Putamen (tissue), 1 donor: ENCODE measurements at regions not wholly inside any gene's neighbourhood (a gene's known extent, or its start where the extent isn't known, plus 50 kb on each side); places are given as distances from the start of the nearest gene placed in this dataset.
"Not testable (repeated sequence)": the region's sequence is repeated elsewhere in the genome, so short reads cannot be mapped to it uniquely, and the experiment has no call there.

ENCODE experiments used
- DNase-seq: peaks from one replicate; pipeline ENCODE4 v3.0.0-alpha.2; 2016; ENCODE audit warnings: low spot score

GRCh38 chr7:79552463-79552862 lies 99.0 kb upstream of the MAGI2 start:
- no peak for DNase-seq

- DNase-seq: peak; percentile 7
These were observed 95.3 kb upstream of the MAGI2 start for GRCh38 chr7:79548727-79549126.

DNA sequence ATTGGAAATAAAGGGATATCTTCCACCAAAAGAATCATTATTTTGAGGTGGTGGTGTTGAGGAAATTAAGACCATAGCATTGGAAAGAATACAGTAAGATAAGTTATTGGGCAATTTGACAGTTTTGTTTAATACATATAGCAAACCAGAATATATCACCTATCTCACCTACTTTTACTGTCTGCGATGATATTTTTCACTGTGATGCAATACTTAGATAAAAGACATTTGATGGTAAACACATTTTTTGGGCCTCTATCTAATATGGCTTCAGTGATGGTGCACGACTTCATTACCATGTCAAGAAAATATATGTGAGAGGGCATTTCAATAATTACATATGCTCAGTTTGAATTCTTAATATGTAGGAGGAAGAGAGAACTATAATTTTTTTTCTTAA lies 93.7 kb upstream of the MAGI2 start:
- DNase-seq: no peak

DNA sequence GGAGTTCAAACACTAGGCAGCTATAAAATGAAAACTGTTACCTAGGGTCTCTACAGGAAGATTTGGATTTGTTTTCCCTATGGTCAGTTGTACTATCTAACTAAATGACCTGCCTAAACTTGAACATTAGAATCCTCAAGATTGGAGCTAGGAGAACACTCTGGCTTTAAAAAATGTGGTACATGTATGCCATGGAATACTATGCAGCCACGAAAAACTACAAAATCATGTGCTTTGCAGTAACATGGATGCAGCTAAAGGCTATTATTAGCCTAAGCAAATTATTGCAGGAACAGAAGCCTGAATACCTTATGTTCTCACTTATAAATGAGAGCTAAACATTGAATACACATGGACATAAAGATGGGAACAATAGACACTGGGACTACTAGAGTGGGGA lies 87.1 kb upstream of the MAGI2 start:
- DNase-seq: no peak

GRCh38 chr7:79534128-79534527 lies 80.7 kb upstream of the MAGI2 start:
- DNase-seq: no peak

GRCh38 chr7:79531905-79532664 lies 78.6 kb upstream of the MAGI2 start:
- no peak for DNase-seq

- no peak for DNase-seq
These were observed 77.6 kb upstream of the MAGI2 start for GRCh38 chr7:79531116-79531515.

DNA sequence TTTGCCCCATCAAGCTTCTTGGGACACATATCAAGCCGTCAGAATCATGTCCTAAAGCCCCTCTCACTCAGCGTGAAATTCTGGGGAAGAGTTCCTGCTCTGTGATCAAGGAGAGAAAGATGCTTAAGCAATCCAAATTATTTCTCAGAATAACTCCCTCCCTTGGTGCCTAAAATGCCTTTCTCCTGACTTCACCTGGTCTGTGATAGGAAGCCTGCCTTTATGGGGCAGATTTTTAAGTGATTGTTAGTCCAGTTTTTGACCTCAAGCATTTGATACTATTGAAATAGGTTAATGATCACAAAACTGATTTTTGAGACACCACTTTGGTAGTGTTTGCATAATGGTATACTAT lies 76.4 kb upstream of the MAGI2 start:
- DNase-seq: no peak

GRCh38 chr7:79529214-79529880 lies 75.9 kb upstream of the MAGI2 start:
- no peak for DNase-seq

- DNase-seq: no peak
These were observed 75.0 kb upstream of the MAGI2 start for GRCh38 chr7:79528421-79528820.

DNA sequence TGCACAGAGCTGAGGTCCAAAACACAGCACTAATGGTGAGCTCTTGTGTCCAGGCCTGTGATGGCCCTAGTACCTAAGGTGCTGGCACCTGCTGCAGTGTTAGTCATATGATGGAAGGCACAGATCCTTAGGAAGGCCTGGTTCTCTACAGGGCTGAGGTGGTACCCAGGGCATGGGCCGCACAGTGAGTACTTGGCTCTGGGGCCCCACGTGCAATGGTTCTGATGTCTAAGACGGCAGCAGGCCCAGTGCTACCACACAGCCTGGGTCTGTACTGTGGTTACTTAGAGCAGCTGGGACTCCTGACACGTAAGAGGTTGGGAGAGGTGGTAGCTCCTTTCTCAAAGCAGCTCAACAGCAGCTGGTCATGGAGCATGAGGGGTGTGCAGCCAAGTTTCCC lies 70.6 kb upstream of the MAGI2 start:
- DNase-seq: no peak

- DNase-seq: no peak
These were observed 70.0 kb upstream of the MAGI2 start for GRCh38 chr7:79523436-79523835.

GRCh38 chr7:79520543-79520942 lies 67.1 kb upstream of the MAGI2 start:
- DNase-seq: peak; percentile 23

DNA sequence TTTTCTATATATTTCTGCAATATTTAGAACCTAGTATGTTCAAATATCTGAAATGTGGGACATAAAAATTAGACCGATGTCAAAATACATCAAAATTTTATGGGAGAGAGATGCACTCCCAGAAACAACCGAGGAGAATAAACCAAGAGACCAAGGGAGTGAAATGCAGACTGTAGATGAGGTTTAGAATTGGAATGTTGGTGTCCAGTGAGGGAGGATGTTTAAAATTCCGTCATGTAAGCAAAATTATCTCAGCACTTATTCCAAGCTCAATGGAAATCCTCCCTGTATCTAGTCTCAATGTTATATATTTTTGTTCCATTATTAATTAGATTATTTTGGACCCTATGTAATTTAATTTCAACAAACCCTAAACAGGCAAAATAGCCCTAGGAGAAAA lies 61.9 kb upstream of the MAGI2 start:
- DNase-seq: no peak

DNA sequence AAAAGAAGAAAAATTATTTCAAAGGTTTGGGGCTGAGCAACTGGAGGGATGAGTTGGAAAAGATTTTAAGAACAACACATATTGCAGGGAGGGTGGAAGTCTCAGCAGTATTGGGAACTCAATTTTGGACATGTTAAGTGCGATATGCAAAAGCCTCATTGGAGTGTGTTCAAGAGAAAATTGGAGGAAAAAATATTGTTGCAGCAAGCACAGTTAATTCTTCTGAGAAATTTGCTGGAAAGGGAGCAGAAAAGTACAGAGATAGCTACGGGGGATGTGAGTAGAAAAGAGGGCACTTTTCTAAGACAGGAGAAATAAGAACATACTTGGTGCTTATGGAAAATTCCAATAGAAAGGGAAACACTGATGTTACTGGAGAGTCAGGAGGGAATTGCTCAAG lies 59.8 kb upstream of the MAGI2 start:
- DNase-seq: no peak

- no peak for DNase-seq
These were observed 58.8 kb upstream of the MAGI2 start for GRCh38 chr7:79512261-79512660.

DNA sequence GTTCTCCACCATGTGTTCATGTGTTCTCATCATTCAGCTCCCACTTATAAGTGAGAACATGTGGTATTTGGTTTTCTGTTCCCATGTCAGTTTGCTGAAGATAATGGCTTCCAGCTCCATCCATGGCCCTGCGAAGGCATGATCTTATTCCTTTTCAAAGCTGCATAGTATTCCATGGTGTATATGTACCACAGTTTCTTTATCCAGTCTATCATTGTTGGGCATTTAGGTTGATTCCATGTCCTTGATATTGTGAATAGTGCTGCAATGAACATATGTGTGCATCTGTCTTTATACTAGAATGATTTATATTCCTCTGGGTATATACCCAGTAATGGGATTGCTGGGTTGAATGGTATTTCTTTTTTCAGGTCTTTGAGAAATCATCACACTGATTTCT lies 57.6 kb upstream of the MAGI2 start:
- not testable (repeated sequence) for DNase-seq

DNA sequence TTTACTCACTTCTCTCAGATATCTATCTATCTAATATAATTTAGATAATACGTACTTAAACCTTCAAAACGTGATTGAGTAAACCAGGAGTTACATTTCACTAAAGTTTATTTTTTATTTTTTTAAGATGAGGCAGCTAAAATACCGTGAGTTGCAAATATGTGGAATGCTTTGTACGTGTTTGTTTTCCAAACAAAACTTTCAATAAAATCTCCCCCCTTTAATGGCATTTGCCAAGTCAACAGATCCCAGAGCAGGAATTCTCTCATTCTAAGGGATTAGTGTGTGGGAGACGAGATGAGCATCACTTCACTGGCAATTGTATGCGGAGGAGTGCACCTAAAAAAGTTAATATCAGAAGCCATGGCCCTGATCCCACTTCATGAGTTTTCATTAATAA lies 53.7 kb upstream of the MAGI2 start:
- DNase-seq: no peak

GRCh38 chr7:79506481-79506880 lies 53.0 kb upstream of the MAGI2 start:
- DNase-seq: no peak

- no peak for DNase-seq
These were observed 51.3 kb upstream of the MAGI2 start for GRCh38 chr7:79504607-79505389.
